Astrocyte of the cerebellum (primary cell): ENCODE measurements at regions not wholly inside any gene's neighbourhood (a gene's known extent, or its start where the extent isn't known, plus 50 kb on each side); places are given as distances from the start of the nearest gene placed in this dataset.
A peak's percentile ranks its signal among the peaks of the same experiment; 100 is the strongest.

Experiments used
- DNase-seq: peaks from one replicate; pipeline ENCODE4 v3.0.0-alpha.2; 2011; ENCODE audit warnings: low read depth
- H3K4me3 ChIP-seq: 2 replicates; pipeline ENCODE4 v1.5.1; 2011; ENCODE audit warnings: mild to moderate bottlenecking, low read depth, low read length, moderate library complexity
- in situ Hi-C: cut with HindIII; loops from 2 replicates; pipeline ENCODE4 v1.10.0; 2017; ENCODE audit warnings: low sequenced_read_pairs
- TF ChIP-seq, protein P1 (sequence below): IDR thresholded peaks from 2 replicates; pipeline ENCODE4 v1.5.1; 2012; ENCODE audit warnings: low read length, low read depth, moderate library complexity, mild to moderate bottlenecking; ENCODE audit errors: missing control alignments

DNA sequence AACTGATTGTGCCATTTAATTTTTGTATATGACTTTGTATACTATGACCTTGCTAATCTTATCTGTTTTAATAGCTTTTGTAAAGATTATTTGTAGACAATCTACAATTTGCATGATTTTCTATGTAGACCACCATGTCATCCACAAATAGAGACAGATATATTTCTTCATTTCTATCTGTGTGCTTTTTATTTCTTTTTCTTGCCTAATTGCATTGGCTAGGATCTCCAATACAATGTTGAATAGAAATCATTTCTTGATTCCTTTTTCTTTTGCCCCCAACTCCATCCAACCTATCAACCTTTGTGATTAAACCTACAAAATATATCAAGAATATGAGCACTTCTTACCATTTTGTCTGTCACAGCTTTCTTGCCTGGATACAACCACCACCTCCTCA lies 232.6 kb upstream of the POU3F1 start:
- DNase-seq: no peak
- in situ Hi-C loops: no loop called here
- H3K4me3 ChIP-seq: no peak overlapping the region
- TF ChIP-seq, protein P1, sequence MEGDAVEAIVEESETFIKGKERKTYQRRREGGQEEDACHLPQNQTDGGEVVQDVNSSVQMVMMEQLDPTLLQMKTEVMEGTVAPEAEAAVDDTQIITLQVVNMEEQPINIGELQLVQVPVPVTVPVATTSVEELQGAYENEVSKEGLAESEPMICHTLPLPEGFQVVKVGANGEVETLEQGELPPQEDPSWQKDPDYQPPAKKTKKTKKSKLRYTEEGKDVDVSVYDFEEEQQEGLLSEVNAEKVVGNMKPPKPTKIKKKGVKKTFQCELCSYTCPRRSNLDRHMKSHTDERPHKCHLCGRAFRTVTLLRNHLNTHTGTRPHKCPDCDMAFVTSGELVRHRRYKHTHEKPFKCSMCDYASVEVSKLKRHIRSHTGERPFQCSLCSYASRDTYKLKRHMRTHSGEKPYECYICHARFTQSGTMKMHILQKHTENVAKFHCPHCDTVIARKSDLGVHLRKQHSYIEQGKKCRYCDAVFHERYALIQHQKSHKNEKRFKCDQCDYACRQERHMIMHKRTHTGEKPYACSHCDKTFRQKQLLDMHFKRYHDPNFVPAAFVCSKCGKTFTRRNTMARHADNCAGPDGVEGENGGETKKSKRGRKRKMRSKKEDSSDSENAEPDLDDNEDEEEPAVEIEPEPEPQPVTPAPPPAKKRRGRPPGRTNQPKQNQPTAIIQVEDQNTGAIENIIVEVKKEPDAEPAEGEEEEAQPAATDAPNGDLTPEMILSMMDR: no peak

DNA sequence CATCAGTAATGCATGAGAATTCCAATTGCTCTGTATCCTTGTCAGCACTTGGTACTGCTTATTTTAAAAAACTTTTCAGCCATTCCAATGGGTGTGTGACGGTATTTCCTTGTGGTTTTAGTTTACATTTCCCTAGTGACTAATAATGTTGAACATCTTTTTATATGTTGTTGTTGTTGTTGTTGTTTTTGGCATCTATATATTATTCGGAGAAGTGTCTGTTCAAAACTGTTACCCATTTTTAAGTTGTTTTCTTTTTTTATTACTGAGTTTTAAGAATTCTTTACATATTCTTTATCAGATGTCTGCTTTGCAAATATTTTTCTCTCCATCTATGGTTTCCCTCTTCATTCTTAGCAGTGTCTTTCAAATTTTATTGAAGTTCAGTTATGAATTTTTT lies 231.1 kb upstream of the POU3F1 start:
- in situ Hi-C loops: no loop called here
- TF ChIP-seq, protein P1: no peak
- no peak overlapping the region for H3K4me3 ChIP-seq
- no peak for DNase-seq

DNA sequence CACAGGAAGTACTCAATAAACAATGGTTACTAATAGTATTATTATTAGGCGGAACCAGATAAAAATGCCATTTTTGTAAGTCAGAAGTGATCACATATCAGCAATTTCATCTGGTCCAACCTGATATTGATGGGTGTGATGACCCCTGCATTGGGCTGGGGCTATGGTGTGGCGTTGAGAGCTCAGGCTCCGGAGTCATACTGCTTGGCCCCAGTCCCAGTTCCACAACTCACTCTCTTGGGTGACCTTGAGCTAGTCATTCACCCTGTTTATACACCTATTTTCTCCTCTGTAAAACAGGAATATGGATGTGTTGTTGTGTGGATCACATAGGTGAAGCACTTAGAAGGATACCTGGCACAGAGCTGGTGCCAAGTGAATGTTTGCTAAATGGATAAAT lies 229.4 kb upstream of the POU3F1 start:
- no peak overlapping the region for H3K4me3 ChIP-seq
- no peak for DNase-seq
- TF ChIP-seq, protein P1: no peak
- in situ Hi-C loops: no loop called here

DNA sequence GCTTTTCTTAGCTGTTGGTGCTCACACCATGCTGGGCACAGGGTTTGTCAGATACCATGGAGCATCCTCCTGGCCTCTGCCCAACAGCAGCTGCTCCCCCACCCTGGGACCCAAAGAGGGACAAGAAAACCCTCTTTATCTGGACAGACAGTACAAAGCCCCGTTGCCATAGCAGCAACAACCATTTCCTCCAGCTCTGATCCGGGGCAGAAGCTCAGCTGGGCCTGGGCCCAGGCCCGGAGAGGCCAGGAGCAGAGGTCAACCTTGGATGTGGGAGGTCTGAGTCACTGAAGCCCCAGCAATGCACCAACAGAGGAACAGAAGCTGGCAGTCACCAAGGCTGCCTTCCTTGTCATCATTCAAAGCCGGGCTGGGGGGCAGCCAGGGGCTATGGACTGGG lies 228.4 kb upstream of the POU3F1 start:
- TF ChIP-seq, protein P1: no peak

DNA sequence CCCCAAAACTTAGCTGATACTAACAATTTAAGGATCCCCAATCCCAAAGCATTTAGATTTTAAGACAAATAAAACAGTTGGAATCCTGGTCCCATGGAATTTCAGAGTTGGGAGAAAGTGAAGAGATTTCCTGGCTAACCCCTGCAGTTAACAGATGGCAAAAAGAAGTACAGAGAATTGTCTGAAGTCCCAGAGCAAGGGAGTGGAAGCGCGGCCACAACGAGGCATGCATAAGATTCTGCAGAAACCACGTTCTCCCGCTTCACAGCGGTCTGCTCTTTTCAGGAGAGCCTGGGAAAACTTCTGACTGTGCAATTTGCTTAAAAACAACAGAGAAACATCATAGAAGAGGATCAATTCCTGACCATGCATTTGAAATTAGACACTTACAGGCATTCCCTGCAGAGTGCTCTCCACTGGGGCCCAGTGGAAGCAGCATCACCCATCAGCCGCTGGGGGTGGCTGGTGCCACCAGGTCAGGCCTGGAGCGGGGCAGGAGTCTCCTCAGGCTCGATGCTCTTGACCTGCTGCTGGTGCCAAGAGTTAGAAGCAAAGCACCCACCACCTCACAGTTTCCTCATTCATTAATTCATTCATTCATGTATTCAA lies 226.7 kb upstream of the POU3F1 start:
- TF ChIP-seq, protein P1: no peak
- no peak overlapping the region for H3K4me3 ChIP-seq
- in situ Hi-C loops: no loop called here
- DNase-seq: peak; percentile 26

More for the DNA sequence above, 228.4 kb upstream of the POU3F1 start:
- in situ Hi-C loops: no loop called here
- DNase-seq: no peak
- no peak overlapping the region for H3K4me3 ChIP-seq

DNA sequence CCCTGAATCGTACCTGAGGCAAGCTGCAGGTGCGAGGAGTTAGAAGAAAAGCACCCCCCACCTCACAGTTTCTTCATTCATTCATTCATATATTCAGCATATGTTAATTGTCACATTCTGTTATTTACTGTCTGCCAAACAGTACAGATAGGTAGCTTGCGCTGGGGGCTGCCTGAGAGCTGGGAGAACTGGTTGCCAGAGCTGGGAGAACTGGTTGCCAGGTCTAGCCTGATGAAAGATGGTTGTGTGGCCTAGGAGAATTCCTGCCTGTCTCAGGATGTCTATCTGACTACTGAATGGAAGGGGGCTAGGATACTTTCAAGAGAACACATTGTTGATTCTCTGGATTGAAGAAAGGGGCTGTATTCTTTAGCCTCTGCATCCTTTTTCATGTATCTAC lies 225.9 kb upstream of the POU3F1 start:
- in situ Hi-C loops: no loop called here
- no peak overlapping the region for H3K4me3 ChIP-seq
- TF ChIP-seq, protein P1: no peak
- DNase-seq: no peak
